ENCODE measurements at regions not wholly inside any gene's neighbourhood (a gene's known extent, or its start where the extent isn't known, plus 50 kb on each side); places are given as distances from the start of the nearest gene placed in this dataset.

GRCh38 chr17:51508048-51508447 lies 247.7 kb downstream of the UTP18 start:
- TF ChIP-seq, protein P1, sequence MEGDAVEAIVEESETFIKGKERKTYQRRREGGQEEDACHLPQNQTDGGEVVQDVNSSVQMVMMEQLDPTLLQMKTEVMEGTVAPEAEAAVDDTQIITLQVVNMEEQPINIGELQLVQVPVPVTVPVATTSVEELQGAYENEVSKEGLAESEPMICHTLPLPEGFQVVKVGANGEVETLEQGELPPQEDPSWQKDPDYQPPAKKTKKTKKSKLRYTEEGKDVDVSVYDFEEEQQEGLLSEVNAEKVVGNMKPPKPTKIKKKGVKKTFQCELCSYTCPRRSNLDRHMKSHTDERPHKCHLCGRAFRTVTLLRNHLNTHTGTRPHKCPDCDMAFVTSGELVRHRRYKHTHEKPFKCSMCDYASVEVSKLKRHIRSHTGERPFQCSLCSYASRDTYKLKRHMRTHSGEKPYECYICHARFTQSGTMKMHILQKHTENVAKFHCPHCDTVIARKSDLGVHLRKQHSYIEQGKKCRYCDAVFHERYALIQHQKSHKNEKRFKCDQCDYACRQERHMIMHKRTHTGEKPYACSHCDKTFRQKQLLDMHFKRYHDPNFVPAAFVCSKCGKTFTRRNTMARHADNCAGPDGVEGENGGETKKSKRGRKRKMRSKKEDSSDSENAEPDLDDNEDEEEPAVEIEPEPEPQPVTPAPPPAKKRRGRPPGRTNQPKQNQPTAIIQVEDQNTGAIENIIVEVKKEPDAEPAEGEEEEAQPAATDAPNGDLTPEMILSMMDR (IDR thresholded peaks at IDR 0.05; ENCODE audit: low read depth, low read length): no peak
- TF ChIP-seq MYC (IDR thresholded peaks at IDR 0.05; ENCODE audit: low read depth, low read length): no peak
- TF ChIP-seq, protein P2, sequence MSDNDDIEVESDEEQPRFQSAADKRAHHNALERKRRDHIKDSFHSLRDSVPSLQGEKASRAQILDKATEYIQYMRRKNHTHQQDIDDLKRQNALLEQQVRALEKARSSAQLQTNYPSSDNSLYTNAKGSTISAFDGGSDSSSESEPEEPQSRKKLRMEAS (IDR thresholded peaks at IDR 0.05; ENCODE audit: low read depth, low read length): no peak
